ENCODE measurements at regions not wholly inside any gene's neighbourhood (a gene's known extent, or its start where the extent isn't known, plus 50 kb on each side); places are given as distances from the start of the nearest gene placed in this dataset.

- Histone ChIP-seq H3K4me2 (ENCODE audit: low read length) (no peak overlapping the region), H3K4me3 (ENCODE audit: low read depth, low read length) (no peak overlapping the region), H3K36me3 (ENCODE audit: control insufficient read depth, insufficient read depth, low read length) (no peaks in the 10 kb centered on the region), H3K27ac (no peak overlapping the region), H3K9me3 (ENCODE audit: control insufficient read depth, low read length) (no peaks in the 10 kb centered on the region), H3K9ac (no peak overlapping the region), H3K27me3 (ENCODE audit: control insufficient read depth, insufficient read depth, low read length) (no peaks in the 10 kb centered on the region), H3K79me2 (no peaks in the 10 kb centered on the region), H3K4me1 (peaks cover 7% of the 10 kb centered on the region), H2AFZ (no peak overlapping the region)
- no peak for TF ChIP-seq CTCF (IDR thresholded peaks at IDR 0.05)
Measured at GRCh38 chr1:229161740-229162139, 109.2 kb upstream of the RAB4A start.

GRCh38 chr1:229162825-229163515 is 107.9 kb upstream of the RAB4A start:
- no peaks in the 10 kb centered on the region for H3K27me3 ChIP-seq (ENCODE audit: control insufficient read depth, insufficient read depth, low read length)

DNA sequence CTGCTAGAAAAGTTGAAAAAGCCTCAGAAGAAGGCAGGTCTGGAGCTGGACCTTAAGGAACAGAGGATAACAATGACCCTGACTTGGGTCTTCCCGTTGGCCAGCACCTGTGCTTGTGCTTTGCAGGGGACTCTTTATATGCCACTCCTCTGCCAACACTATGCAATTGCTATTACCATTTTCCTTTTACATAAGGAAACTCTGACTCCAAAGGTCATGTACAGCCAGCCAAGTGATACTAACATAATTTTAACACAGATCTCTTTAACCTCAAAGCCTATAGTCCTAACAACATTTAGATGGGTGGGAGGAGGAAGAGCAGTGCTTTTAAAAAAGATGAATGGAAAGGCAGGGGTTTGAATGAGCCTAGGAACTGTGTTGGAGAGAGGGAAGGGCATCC is 106.6 kb upstream of the RAB4A start:
- H3K27me3 ChIP-seq (ENCODE audit: control insufficient read depth, insufficient read depth, low read length): no peaks in the 10 kb centered on the region
- H3K4me3 ChIP-seq (ENCODE audit: low read depth, low read length): no peak overlapping the region
- H3K27ac ChIP-seq: no peak overlapping the region
- no peaks in the 10 kb centered on the region for H3K79me2 ChIP-seq
- no peaks in the 10 kb centered on the region for H3K36me3 ChIP-seq (ENCODE audit: control insufficient read depth, insufficient read depth, low read length)
- H3K9ac ChIP-seq: no peak overlapping the region
- no peak overlapping the region for H3K4me2 ChIP-seq (ENCODE audit: low read length)
- TF ChIP-seq CTCF (IDR thresholded peaks at IDR 0.05): no peak
- H3K9me3 ChIP-seq (ENCODE audit: control insufficient read depth, low read length): no peaks in the 10 kb centered on the region
- no peak overlapping the region for H2AFZ ChIP-seq
- peaks cover 7% of the 10 kb centered on the region for H3K4me1 ChIP-seq

More at GRCh38 chr1:229162825-229163515, 107.9 kb upstream of the RAB4A start:
- no peaks in the 10 kb centered on the region for H3K9me3 ChIP-seq (ENCODE audit: control insufficient read depth, low read length)
- peaks cover 7% of the 10 kb centered on the region for H3K4me1 ChIP-seq
- H3K79me2 ChIP-seq: no peaks in the 10 kb centered on the region
- H3K36me3 ChIP-seq (ENCODE audit: control insufficient read depth, insufficient read depth, low read length): no peaks in the 10 kb centered on the region
- no peak overlapping the region for H2AFZ ChIP-seq
- no peak overlapping the region for H3K4me3 ChIP-seq (ENCODE audit: low read depth, low read length)
- no peak overlapping the region for H3K27ac ChIP-seq
- H3K4me2 ChIP-seq (ENCODE audit: low read length): no peak overlapping the region
- H3K9ac ChIP-seq: no peak overlapping the region
- TF ChIP-seq CTCF (IDR thresholded peaks at IDR 0.05): no peak

DNA sequence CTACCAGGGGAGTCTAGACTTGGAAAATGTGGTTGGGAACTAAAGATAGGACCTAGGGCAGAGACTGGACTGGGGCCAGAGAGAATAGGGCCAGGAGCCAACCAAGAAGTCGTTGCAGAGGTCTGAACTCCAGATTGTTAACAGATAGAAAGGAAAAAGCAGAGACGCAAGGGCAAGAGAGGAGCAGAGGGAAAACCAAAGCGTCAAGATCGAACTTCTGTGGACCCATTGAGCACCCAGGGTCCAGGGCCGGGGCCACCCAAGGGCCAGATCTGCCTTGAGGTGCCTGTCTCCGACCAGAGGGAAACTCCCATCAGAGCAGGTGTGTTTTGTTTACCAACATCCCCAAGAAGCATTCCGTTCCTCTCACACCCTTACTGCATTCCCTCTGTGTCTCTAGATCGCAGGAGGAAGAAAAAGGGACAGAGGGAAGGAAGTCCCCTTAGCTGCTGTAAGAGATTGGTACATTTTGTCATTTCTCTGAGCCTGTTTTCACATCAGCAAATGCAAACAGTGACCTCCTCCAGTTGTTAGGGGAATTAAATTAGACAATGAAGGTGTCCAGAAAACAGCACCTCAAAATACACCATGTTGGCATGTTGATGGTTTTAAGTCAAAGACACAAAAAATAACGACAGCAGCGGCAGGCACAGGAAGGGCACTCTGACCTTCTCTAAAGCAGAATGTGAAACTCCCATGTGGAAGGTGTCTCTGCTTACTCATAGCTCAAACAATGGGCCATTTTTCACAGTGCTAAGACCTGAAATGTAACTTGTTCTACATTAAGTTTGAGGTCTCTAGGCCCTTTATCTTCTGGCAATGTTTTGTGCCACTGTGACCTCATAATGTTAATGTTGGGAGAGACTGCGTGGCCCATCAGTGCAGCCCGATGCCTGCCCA is 105.8 kb upstream of the RAB4A start:
- peak overlapping the region; percentile 22 for H3K4me2 ChIP-seq (ENCODE audit: low read length)
- no peak overlapping the region for H3K4me3 ChIP-seq (ENCODE audit: low read depth, low read length)
- H3K27ac ChIP-seq: no peak overlapping the region
- H3K9me3 ChIP-seq (ENCODE audit: control insufficient read depth, low read length): no peaks in the 10 kb centered on the region
- TF ChIP-seq CTCF (IDR thresholded peaks at IDR 0.05): no peak
- no peaks in the 10 kb centered on the region for H3K27me3 ChIP-seq (ENCODE audit: control insufficient read depth, insufficient read depth, low read length)
- H3K79me2 ChIP-seq: no peaks in the 10 kb centered on the region
- H3K9ac ChIP-seq: no peak overlapping the region
- H3K4me1 ChIP-seq: peaks cover 7% of the 10 kb centered on the region
- H3K36me3 ChIP-seq (ENCODE audit: control insufficient read depth, insufficient read depth, low read length): no peaks in the 10 kb centered on the region
- H2AFZ ChIP-seq: peak overlapping the region; percentile 51

Measured in parathyroid adenoma (tissue), 2 donors.